ENCODE measurements at regions not wholly inside any gene's neighbourhood (a gene's known extent, or its start where the extent isn't known, plus 50 kb on each side); places are given as distances from the start of the nearest gene placed in this dataset.
"Not testable (repeated sequence)": the region's sequence is repeated elsewhere in the genome, so short reads cannot be mapped to it uniquely, and the experiment has no call there.

DNA sequence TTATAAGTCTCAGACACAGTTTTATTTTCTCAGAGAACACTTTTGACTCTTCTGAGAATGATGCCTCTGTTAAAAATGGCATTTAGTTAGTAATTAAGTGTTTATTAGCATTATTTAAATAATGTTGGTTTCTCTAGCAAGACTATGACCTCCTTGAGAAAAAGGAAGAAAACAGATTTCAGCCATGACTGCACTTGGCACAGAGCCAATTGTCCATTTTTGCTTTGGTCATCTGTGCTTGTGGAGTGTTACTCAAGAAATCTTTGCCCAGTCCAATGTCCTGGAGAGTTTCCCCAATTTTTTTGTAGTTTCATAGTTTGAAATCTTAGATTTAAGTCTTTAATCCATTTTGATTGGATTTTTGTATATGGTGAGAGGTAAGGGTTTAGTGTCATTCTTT lies 1229.4 kb upstream of the FAM98A start:
- DNase-seq (ENCODE audit: low read depth in 2 of 2) = no peak

DNA sequence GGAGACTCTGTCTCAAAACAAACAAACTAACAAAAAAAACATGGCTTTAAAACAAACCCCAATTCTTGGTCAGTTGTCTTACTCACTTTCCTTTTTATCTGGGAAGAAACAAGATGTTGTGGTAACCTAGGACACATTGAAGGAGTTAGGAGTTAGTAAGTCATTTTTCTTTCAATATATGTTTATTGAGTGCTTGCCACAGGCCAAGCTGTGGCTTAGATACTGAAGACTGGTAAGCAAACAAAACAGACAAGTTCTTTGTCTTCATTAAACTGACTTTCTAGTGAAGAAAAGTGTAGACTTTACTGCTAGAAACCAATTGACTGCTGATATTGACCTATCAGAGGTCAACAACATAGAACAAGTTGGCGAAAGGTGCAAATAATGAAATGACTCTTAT lies 1228.3 kb upstream of the FAM98A start:
- DNase-seq (ENCODE audit: low read depth in 2 of 2) = no peak

DNA sequence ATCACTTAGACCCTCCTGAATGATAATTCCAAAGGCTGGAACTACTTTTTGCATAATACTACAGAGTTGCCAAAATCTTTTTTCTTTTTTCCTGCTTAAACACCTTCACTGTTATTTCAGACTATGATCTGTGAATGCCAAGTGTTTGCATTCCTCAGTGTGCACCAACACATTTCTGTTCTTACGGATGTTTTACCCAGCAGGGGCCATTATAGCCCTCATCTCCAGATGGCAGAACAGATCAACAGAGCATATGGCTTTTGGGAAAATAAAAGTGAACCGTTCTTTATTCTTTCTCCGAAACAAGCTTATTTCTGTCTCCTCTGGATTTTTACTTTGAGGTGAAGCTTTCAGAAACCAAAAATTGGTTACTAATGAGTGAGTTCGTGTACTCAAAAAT lies 1226.6 kb upstream of the FAM98A start:
- DNase-seq (ENCODE audit: low read depth in 2 of 2) = no peak

DNA sequence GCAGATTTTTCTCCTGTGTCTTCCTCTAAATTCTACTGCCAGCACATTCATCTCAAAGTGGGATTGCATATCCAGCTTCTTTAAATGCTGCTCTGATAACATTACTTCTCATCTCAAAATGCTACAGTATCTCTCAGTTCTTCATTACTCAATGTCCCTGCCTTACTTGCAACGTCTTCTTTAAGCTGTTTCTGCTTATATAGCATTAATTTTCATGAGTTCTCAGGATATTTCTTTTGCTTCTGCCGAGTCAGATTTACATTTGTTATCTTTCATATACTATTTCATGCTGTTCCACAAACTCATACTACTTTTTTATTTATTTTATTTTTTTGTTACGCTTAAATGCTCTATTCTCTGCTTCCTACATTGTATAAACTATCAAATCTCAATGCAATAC lies 1223.5 kb upstream of the FAM98A start:
- no peak for DNase-seq (ENCODE audit: low read depth in 2 of 2)

DNA sequence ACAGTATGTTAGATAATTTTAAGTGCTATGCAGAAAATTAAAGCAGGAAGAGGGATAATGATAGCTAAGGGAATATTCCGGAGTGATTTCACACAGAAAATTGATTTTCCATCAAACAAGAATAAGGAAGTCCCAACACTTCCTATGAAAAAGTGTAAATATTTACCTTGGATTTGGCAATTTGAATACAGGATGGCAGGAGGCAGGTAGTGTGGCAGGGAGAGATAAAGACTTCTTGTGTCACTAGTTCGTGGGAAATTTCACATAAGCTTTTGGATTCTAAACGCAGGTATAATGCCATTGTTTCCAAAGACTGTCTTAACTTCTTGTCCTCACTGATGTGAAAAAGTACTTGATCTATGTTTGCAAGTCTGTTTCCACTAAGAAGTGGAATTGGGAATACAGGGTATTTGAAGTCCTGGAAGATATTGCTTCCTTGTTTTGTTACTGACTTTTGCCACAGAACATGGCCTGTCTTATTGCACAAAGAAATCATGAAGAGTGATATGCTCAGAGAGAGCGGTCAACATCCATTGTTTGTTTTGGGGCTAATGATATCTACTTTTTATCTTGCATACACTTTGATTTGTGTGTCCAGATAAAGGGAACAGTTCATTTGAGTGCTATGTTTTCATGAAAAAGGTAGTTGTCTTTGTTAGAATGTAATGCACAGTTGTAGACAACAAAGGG lies 1216.1 kb upstream of the FAM98A start:
- no peak for DNase-seq (ENCODE audit: low read depth in 2 of 2)

DNA sequence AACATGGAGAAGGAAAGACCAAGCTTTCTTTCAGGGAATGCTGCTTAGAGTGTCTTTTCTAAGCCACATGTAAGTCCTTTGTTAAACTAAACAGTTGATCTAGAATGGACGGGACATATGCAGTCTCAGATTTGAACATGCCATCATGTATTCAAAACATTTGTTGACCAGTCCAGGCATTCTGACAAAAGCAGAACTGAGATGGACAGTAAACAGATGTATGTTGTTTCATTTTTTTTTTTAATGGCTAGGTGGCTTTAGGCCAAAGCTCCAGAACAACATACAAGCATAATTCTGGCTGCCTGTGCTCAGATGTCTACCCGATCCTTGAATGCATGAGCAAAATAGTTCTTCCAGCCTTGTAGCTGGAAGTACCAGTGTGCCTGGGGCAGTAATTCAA lies 1211.4 kb upstream of the FAM98A start:
- DNase-seq (ENCODE audit: low read depth in 2 of 2) = no peak

DNA sequence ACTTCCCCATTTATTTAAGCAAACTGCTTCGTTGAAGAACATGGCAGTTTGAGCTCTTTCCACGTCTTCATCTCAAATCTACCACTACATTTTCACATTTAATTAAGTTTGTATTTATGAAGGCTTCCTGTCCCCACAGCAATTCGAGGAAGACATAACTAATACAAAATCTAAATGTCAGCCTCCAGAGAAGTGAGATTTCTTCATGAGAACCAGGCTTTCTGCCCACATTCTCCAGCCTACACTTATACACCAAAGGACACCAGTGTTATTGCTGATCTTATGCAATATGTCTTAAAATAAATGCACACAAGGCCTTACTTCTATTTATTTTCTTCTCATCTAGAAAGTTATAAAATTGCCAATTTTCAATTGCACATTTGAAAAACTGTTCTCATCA lies 1209.3 kb upstream of the FAM98A start:
- no peak for DNase-seq (ENCODE audit: low read depth in 2 of 2)

DNA sequence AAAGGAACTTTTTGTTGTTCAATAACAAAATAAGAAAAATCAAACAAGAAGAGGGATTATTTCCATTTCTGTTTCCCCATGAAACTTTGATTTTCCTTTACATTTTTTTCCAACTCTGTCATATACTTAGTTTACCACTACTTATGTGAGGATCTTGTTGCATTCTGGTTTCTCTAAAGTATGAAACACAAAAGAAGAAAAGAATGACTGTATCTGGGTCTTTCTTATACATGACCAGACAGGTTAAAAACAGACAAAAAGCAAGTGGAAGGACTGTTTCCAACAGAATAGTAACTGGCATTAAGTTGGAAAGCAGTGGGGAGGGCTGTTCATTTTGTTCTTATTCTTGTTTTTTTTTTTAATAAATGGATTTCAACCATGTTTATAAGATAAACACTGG lies 1207.8 kb upstream of the FAM98A start:
- no peak for DNase-seq (ENCODE audit: low read depth in 2 of 2)

DNA sequence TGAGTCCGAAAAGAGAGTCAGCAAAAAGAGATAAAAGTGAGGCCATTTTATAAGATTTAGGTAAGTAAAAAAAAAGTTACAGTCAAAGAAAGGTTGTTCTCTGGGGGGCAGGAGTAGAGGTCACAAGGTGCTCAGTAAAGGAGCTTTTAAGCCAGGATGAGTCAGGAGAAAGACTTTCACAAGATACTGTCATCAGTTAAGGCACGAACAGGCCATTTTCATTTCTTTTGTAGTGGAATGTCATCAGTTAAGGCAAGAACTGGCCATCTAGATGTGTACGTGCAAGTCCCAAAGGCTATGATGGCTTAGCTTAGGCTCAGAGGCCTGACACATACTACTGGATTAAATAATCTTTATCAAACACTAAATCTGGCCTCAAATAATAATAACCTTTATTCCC lies 1207.3 kb upstream of the FAM98A start:
- no peak for DNase-seq (ENCODE audit: low read depth in 2 of 2)

DNA sequence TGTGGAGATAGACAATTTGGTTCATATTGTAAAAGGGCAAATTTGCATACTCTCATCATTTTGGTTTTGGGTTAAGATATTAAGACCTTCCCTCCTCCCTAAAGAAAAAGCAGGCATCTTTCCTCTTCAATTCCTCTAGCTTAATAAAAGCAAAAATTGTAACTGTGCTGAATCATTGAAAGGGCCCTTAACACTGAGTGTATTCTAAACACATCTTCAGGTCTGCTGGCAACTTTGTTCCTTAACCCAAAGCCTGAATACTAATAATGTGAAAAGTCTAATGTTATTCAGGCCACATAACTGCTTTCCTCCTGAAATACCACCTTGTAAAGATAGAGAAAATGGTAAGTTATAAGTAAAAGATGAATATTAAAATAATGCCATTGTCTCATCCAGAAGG lies 1200.5 kb upstream of the FAM98A start:
- DNase-seq (ENCODE audit: low read depth in 2 of 2) = no peak

DNA sequence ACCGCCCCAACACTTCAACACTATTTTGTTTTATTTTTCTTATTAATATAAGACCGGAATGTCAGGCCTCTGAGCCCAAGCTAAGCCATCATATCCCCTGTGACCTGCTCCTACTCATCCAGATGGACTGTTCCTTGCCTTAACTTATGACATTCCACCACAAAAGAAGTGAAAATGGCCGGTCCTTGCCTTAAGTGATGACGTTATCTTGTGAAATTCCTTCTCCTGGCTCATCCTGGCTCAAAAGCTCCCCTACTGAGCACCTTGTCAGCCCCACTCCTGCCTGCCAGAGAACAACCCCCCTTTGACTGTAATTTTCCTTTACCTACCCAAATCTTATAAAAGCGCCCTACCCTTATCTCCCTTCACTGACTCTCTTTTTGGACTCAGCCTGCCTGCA lies 1196.5 kb upstream of the FAM98A start:
- not testable (repeated sequence) for DNase-seq (ENCODE audit: low read depth in 2 of 2)

DNA sequence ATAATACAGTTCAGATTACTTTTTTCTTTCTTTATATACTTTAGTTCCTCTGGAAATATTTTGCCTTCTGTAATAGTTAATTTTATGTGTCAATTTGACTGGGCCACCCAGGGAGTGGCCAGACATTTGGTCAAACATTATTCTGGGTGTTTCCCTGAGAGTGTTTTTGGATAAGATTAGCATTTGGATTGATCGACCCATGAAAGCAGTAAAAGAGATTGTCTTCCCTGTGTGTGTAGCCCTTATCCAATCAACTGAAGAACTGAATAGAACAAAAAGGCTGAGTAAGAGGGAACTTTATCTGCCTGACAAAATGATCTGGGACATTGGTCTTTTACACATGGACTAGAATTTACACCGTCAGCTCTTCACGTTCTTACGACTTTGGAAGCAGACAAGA lies 1190.1 kb upstream of the FAM98A start:
- no peak for DNase-seq (ENCODE audit: low read depth in 2 of 2)

DNA sequence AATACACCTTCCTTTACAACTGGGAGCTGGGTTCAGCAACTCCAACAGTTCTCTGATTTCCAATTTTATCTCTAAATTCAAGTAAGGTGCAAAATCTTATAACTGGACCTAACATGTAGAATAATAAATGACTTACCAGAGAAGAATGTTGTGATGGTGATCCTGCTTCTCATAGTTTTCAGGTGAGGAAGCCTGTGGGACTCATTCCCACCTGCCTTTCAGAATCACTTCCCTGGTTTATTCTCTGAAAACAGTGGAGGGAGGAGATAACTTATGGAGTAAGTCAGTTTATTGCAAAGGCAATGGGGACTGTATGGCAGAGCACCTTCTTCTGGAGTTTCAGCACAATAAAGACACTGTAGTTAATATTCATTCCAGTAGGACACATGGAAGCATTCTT lies 1188.2 kb upstream of the FAM98A start:
- no peak for DNase-seq (ENCODE audit: low read depth in 2 of 2)

DNA sequence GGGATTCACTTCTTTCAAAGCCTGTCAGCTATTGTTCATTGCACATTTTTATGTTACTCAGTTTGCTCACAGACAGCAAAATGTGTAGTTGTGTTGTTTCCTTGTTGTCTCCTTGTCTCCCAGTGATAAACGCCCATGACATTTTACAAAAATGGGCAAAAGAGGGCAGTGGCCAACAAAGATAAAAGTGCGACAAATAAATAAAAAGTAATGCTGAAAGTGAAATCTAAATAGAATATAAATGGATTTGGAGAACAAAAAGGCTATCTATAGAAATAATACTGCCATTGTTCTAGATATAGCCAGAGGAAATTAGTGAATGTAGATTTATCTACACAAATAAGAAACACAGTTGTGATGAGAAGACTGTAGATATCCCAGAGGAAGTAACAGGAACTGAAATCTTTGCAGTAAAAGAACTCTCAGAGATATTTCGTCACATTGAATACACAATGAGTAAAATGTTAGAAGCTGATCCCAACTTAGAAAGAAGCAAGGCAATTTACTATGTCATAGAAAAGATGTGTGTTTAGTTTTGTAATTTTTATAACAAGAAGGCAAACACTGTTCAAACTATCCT lies 1186.2 kb upstream of the FAM98A start:
- no peak for DNase-seq (ENCODE audit: low read depth in 2 of 2)

DNA sequence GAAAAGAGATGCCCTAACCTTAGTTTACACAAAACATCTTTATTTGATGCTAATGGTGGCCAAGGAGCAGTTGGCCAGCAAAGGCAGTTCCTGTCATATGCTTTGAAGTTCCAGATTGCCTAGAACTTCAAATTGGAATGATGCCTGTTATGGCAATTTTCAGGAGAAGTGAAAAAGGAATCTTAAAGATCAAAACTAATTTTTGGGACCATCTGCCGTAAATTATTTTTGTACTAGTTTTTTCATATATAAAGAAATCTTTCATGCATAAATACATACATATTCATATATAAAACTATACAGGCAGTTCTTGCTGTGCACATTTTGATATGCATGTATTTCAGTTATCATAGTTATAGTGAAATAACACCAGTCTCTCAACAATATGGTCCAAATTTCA lies 1185.6 kb upstream of the FAM98A start:
- DNase-seq (ENCODE audit: low read depth in 2 of 2) = no peak

DNA sequence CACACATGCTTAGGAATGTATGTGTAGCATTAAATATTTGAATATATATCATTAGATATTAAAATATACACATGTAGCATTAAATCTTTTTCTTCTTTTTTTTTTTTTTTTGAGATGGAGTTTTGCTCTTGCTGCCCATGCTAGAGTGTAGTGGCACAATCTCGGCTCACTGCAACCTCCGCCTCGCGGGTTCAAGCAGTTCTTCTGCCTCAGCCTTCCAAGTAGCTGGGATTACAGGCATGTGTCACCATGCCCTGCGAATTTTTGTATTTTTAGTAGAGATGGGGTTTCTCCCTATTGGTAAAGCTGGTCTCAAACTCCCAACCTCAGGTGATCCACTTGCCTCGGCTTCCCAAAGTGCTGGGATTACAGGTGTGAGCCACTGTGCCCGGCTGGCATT lies 1151.6 kb upstream of the FAM98A start:
- not testable (repeated sequence) for DNase-seq (ENCODE audit: low read depth in 2 of 2)

DNA sequence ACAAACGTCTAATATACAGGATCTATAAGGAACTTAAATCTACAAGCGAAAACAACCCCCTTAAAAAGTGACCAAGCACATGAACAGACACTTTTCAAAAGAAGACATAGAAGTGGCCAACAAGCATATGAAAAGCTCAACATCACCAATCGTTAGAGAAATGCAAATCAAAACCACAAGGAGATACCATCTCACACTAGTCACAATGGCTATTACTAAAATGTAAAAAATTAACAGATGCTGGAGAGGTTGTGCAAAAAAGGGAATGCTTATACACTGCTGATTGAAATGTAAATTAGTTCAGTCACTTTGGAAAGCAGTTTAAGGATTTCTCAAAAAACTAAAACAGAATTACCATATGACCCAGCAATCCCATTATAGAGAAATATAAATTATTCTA lies 1148.5 kb upstream of the FAM98A start:
- DNase-seq (ENCODE audit: low read depth in 2 of 2) = no peak

DNA sequence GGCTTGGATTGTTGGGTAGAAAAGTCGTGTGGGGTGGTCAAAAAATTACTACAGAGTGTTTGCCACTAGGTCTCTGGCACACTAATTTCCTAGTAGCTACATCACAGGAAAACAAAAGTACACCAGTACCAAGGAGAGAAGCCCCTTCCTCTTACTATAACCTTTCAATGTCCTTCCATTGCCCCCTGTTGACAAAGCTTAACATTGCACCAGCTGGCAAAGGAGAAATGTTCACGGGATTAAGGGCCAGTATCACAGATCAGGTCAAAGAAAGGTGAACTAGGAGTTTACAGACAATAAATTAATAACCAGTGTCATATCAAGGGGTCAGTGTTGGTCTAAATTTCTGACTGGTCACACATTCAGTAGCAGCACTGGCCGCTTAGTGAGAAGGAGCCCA lies 1139.6 kb upstream of the FAM98A start:
- no peak for DNase-seq (ENCODE audit: low read depth in 2 of 2)

DNA sequence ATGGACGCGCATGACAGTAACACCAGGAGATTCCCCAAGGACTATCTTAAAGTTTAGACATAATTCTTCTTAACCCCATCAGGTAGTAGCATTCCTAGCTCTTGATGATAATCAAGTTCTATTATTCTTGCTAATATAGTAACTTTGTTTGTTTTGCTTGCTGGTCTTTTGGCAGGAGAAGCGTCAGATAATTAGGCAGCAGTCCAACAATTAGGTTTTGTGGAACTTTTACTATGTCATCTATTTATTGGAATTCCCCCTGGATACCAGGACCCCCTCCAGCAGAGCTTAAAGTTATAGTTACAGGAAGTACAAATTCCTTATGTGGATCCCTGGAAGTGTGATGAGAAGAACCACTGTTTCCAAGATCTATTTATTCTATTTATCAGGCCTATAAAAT lies 1138.0 kb upstream of the FAM98A start:
- DNase-seq (ENCODE audit: low read depth in 2 of 2) = no peak

DNA sequence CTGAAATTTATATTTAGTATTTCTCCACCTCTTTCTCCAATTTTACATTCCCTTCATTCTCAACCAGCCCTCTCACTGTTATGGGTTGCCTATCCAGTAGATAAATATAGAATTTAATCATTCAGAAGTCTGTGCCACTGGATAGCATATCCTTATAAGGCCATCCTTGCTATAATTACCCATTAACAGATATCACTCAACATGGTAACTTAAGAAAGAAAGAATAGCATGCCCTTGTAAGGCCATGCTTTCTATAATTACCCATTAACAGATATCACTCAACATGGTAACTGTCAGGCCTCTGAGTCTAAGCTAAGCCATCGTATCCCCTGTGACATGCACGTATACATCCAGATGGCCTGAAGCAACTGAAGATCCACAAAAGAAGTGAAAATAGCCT lies 1137.4 kb upstream of the FAM98A start:
- no peak for DNase-seq (ENCODE audit: low read depth in 2 of 2)

DNA sequence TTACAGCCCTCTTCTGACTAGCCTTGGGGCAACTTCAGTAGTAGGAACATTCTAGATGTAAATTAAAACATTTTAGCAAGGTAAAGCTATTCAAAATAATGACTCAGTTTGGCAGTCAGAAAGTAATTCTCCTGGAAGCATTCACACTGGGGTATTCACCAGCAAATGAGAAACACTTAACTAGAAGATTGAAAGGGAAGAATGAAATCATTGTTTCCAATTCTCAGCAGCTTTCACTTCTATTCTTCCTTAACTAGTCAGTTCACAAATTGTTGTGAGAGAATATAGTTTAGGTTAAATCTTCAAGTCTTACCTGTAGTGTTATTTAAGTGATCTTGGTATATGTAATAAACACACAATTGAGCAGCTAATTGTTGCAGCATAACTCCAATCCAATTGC lies 1135.6 kb upstream of the FAM98A start:
- DNase-seq (ENCODE audit: low read depth in 2 of 2) = no peak

DNA sequence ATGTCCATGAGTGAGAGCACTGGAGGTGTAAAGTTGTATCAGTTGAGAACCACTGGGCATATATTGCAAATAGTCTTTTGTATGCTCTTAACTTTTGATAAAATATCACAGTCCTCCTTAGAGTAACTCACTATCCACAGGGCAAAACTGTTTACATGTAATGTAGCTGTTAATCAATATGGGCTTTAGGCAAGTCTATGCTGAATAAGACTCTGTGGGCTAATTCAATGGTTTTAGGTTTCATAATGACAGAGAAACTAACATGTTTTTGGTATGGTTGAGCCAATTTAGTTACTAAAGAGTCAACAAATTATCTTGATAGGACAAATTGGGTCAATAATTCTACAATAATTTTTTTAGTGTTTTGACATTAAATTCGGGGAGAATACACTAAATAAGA lies 1134.9 kb upstream of the FAM98A start:
- no peak for DNase-seq (ENCODE audit: low read depth in 2 of 2)

DNA sequence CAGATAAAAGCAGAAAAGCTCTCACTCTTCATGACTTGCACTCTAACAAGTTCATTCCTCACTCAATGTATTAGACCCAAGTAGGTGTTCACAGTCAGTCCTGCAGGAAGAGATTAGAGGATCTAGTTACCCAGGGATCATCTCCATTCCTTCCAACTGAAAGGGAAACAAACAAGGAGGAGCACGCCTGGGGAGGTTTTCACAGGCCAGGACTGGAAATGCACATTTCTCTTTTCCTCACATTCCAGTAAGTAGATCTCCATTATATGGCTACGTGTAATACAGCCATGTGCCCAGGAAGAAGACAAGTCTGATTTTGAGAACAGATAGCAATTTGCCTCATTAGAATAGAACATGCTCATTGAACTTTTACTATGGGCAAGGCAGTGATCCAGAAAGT lies 1132.2 kb upstream of the FAM98A start:
- DNase-seq (ENCODE audit: low read depth in 2 of 2) = no peak

DNA sequence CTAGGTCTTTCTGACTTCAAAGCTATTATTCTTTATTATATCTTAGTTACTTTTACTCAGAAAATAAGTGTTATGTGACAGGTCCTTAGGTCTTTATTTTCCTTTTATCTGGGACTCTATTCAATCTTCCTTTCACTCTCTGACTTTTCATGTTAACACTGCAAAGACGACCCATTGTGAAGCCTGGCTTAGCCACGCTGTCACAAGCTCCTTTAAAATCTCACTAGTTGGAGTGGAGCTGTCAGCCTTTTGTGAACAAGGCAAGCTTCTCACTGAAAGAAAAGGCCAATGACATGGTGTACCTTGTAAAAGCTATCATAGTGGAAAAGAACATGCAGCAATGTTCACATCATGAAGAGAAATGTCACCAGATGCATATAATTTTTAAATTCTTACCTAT lies 1130.7 kb upstream of the FAM98A start:
- no peak for DNase-seq (ENCODE audit: low read depth in 2 of 2)

Data from stimulated activated CD4-positive, alpha-beta T cell treated with anti-CD3 and anti-CD28 coated beads, Interleukin-1b, Interleukin-23, amount 100 ng/mL, for 1 hour (primary cell).